ENCODE measurements at regions not wholly inside any gene's neighbourhood (a gene's known extent, or its start where the extent isn't known, plus 50 kb on each side); places are given as distances from the start of the nearest gene placed in this dataset.

DNA sequence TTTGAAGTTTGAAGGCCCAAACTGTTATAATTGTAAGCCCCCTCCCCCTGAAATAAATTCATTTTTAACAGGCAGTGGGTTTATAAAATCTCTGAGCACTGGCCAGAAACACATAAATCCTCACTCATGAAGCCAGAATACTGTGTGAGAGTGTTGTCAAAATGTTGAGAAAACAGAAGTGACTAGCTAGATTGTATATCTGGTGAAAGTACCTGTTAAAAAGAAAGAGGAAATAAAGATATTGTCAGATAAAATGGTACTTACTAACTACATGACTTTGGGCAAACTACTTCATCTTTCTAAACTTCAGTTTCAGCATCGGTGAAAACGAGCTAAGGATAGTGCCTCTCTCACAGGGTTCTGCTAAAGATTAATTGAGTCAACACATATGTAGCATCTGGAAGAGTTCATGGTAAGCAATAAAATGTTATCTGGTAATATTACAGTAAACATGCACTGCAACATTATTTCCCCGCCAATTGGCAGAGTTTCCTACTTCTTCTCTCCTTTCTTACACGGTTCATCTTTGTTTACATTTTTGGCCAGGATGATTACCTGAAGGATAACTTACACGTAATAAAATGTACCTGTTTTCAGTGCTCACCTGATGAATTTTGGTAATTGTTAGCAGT is 202.5 kb upstream of the CHRM2 start:
- no peak for DNase-seq (ENCODE audit: low spot score)

DNA sequence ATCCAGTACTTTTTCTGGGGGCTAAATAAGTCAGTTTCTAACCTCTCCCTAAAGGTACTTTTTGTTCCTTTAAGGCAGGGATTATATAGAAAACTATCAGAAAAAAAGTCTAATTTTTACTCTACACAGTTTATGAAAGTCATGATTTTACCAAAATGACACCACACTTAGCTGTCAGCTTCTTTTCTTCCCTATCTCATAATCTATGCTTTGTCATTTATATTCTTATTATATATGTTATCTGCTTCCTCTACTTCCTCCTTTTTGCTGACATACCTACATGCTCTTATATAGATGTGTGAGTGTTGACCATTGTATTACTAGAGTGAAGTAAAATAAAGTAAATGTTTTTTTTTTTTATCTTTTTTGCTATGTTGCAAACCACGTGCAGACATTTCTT is 203.9 kb upstream of the CHRM2 start:
- no peak for DNase-seq (ENCODE audit: low spot score)

GRCh38 chr7:136657482-136657921 is 210.9 kb upstream of the CHRM2 start:
- DNase-seq (ENCODE audit: low spot score): no peak

GRCh38 chr7:136656516-136656915 is 211.9 kb upstream of the CHRM2 start:
- DNase-seq (ENCODE audit: low spot score): no peak

GRCh38 chr7:136655414-136655813 is 213.0 kb upstream of the CHRM2 start:
- DNase-seq (ENCODE audit: low spot score): no peak

DNA sequence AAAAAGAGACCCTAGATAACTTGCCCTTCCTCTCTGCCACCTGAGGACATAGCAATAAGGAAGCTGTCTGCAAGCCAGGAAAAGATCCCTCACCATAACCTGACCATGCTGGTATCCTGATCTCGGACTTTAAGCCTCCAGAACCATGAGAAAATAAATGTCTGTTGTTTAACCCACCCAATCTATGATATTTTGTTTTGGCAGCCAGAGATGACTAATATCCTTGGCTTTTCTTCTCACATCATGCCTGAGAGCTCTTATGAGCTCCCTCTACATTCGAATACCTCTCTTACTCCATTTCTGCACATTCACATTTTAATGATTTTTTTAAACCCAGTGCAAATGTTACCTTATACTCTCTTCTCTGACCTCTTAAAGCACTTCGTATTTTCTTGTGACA is 214.0 kb upstream of the CHRM2 start:
- no peak for DNase-seq (ENCODE audit: low spot score)

DNA sequence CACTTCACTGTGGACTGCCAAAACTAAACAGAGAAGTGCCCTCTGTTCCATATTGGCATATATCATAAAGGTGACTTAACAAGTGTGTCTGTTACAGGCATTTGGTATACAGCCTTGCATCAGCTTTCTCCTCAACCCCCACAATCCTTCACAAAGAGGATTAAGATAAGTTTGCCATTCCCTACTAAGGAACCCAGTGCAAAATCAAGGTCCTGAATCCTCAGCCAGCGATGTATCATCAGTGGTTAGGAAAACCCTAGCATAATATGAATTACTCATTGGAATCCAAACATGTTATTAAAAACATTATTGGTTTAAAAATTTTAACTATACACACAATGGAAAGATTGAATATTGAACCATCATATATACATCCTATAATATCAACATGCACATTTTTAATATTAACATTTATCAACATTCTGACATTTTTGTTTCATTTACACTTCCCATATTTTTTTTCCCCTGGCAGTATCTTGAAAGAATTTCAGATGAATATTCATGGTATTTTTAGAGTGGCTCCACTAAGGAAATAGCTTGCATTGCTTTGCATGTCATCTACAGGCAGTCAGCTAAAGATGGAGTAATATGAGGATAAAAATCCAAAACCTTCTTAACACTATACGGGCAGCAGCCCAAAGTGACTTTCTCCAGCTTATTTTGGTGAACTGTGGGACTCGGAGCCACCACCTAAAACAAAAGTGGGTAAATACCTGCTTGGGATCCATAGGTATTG is 215.6 kb upstream of the CHRM2 start:
- DNase-seq (ENCODE audit: low spot score): no peak

DNA sequence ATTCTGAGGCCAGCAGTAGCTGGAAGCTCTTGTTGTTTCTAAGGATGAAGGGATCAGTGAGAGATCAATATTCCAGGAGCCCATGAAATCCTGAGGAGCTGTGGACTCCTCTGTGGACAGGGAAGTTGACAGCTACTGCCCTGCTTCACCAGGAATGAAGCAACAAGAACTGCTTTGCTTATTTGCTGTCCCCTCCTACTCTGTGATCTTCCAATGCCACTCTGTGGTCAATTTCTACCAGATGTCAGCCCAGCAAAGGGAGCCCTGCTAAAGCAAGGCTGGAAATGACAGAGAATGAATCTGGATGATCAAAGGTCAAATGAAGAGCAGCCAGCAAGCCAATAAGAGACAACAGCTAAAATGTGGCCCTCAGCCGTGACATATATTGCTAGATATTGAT is 227.5 kb upstream of the CHRM2 start:
- DNase-seq (ENCODE audit: low spot score): no peak

- no peak for DNase-seq (ENCODE audit: low spot score)
Observed at GRCh38 chr7:136637813-136638212, 230.6 kb upstream of the CHRM2 start.

GRCh38 chr7:136635751-136636150 is 232.7 kb upstream of the CHRM2 start:
- DNase-seq (ENCODE audit: low spot score): no peak

DNA sequence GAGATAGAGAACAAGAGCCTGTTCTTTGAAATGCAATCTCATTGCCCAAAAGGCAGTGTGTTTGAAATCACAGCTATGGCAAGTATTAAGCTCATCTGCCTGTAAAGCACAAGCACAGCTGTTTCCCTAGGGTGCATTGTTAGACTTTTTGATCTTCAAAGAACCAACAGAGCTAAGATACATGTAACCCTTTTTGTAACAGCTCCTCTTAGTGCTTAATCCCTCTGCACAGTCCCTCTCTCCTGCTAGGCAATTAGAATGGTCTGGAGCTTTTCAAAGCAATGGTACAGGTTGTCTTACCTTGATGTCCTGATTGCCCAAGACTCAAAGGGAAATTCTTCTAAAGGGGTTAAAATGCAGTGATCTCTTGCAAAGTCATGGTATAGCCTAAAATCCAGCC is 249.6 kb upstream of the CHRM2 start:
- no peak for DNase-seq (ENCODE audit: low spot score)

DNA sequence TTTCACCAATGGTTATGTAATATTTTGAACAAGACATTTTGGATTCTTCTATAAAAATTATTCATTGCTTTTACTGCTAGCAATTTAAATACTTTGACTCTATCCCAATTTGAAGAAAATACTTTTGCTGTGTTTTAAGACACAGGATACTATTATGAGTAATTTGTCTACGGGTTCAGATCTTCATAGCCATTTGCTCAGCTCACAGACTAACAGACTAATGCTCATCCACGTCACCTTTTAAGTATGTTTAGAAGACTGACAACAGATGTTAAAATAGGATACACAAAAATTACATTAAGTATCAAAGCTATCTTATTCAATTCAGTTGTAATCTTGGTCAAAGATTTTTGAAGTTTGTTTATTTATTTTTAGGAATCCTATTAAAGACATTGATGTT is 251.3 kb upstream of the CHRM2 start:
- no peak for DNase-seq (ENCODE audit: low spot score)

DNA sequence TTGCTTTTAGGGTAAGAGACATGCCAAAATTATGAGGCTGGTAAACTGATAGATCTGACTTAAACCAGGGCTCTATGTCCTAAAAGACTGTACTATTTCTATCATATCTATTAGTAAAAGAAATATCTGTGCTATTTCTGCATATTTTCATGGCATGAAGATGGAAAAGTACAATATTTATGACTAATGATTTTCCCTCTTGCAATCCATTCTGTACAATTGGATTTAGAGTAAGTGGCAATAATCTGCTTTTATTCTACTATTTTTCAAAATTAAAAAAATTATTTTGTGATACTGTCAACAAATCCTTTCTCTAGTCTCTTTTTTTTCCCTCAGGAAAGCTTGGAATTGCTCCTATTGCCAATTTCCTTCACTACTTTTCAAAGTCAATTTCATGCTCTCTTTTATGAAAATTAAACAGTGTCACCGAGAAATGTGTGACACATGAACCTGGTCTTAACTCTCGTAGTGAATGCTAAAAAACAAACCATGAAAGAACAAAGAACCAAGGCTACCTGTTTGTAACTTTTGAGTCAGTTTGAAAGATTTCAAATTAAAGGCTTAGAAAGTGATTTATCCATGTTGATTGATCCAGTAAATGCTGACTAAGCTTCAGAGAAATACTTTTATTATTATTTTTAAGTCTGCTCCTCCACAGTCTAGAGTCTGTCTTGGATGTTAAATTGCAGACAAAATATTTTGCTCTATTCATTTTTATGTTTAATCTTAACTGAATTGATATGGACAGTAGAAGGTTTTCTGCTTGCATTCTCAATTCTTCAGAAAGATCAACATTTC is 262.7 kb upstream of the CHRM2 start:
- no peak for DNase-seq (ENCODE audit: low spot score)

DNA sequence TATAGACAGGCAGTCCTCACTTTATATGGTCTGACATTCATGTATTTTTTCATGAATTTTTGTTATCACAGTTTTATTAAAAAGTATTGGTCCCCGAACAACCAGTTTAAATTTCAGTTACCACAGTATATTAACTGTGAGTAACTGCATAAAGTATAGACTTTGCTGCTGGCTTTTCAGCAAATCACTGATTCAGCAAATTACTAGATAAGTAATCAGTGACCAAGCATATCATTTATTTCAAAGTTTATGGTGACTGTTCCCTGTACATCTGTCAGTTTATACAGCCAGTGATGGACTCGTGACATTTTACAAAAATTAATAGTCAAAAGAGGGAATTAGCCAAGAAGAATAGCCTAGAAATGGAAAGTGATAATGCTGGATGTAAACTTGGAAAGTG is 266.7 kb upstream of the CHRM2 start:
- DNase-seq (ENCODE audit: low spot score): no peak

DNA sequence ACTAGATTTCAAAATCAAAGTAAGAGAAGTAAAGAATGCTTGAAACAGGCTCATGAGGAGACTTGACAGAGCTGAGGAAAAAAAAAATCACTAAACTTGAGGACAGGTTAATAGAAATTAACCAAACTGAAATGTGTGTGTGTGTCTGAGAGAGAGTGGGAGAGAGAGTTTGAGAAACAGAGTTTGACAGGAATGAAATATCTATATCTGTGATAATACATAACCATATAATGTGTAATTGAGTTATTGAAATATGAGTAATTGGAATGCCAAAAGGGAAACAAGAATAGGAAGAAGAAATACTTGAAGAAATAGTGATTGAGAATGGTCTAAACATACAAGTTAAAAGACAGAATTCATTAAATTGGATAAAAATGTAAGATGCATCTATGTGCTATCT is 268.0 kb upstream of the CHRM2 start:
- DNase-seq (ENCODE audit: low spot score): no peak

DNA sequence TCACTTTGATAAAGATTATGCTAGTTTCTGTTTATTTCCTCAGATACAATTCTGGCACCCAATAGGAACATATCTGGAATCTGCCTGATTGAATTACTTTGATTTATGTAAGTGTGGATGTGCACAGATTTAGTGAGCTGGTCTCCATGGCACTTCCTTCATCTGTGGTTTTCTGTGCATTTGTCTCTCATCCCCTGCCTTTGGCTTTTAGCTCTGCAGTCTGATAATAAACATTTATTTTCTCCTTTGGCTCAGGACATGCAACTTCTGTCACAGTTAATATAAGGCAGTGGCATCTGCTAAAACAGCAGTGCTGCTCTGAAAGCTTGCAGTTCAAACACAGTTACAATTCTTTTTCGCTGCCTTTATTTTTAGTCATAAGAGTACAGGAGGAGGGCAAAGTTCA is 273.7 kb upstream of the CHRM2 start:
- DNase-seq (ENCODE audit: low spot score): peak; percentile 13

GRCh38 chr7:136588216-136588615 is 280.2 kb upstream of the CHRM2 start:
- DNase-seq (ENCODE audit: low spot score): no peak

- DNase-seq (ENCODE audit: low spot score): no peak
Observed at GRCh38 chr7:136585954-136586670, 282.3 kb upstream of the CHRM2 start.

GRCh38 chr7:136566491-136566890 is 302.0 kb upstream of the CHRM2 start:
- DNase-seq (ENCODE audit: low spot score): no peak

DNA sequence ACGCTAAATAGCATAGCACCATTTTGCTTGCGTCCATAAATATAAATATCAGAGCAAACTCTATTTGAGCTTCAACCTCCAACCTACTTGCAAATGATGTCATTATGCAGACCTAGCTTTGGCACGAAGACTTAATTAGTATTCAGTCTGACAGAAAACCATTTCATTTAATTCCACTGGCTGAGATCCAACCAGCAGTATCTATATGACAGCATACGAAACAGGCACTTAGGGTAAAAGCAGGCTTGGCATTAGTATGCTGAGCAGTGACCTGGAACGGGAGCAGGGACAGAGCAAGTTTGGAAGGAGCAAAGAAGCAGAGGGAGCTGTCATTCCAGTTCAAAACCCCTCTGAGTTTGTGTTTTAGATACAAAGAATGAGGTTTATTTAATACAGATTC is 312.5 kb upstream of the CHRM2 start:
- DNase-seq (ENCODE audit: low spot score): no peak

DNA sequence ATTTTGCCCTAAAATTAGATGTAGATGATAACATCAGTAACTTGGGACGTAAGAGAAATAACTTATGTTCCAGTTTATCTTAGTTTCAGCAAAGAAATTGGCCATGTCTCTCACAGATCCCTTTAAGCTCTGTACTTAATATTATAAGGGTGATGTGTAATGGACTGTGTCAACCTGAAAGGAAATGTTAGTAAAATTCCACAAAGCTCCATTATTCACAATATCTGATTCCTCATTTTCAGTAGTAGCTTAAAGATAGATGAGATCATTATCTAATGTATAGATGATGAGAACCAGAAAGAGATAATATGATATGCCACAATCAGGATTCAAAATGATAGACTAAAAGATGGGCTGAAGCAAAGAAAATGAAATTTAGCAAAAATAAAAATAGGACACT is 316.8 kb upstream of the CHRM2 start:
- DNase-seq (ENCODE audit: low spot score): no peak

- no peak for DNase-seq (ENCODE audit: low spot score)
Observed at GRCh38 chr7:136549756-136550155, 318.7 kb upstream of the CHRM2 start.
